Activated CD4-positive, alpha-beta T cell treated with anti-CD3 and anti-CD28 coated beads, Interleukin-2, Interleukin-4, amounts not matched to agents 100 ng/mL and 50 ng/mL, durations not matched to agents 16 hours and 8 hours (primary cell): ENCODE measurements at regions not wholly inside any gene's neighbourhood (a gene's known extent, or its start where the extent isn't known, plus 50 kb on each side); places are given as distances from the start of the nearest gene placed in this dataset.
"Not testable (repeated sequence)": the region's sequence is repeated elsewhere in the genome, so short reads cannot be mapped to it uniquely, and the experiment has no call there.

Source experiments
- DNase-seq: peaks from one replicate; pipeline ENCODE4 v3.0.0-alpha.2; 2020; ENCODE audit warnings: low spot score

DNA sequence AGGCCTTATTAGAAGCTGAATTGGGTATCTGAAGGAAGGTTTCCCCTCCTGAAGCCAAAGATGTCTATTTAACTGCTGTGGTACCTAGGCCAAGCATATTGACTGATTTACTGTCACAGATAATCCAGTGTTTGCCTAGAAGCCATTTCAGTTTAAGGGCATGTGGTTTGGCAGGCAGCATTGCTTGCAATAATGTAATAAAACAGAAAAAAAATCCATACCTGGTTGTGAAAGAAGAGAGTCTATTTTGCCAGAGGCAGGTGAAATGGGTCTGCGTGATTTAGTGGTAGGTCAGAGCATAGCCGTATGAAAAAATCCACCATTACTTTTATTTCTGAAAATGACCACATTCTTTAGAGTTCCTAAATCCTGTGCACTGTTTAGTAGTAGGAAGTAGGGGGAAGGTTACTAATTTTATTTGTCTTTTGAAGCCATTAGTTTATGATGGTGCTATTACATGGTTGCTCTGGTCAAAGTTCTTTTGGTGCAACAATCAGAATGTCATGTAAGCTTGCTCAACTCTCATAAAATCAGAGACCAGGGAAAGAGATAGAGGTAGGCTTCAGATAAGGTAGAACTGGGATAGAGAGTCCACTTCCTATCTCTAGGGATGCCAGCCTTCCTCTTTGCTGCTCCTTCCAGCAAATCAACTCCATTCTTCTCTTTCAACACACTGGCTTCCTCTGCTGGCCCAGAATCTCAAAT is 343.4 kb downstream of the GPD2 start:
- DNase-seq: no peak

DNA sequence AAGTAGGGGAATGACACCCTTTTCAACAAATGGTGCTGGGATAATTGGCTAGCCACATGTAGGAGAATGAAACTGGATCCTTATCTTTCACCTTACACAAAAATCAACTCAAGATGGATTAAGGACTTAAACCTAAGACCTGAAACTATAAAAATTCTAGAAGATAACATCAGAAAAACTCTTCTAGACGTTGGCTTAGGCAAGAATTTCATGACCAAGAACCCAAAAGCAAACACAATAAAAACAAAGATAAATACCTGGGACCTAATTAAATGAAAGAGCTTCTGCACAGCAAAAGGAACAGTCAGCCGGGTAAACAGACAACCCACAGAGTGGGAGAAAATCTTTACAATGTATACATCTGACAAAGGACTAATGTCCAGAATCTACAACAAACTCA is 345.5 kb downstream of the GPD2 start:
- not testable (repeated sequence) for DNase-seq

DNA sequence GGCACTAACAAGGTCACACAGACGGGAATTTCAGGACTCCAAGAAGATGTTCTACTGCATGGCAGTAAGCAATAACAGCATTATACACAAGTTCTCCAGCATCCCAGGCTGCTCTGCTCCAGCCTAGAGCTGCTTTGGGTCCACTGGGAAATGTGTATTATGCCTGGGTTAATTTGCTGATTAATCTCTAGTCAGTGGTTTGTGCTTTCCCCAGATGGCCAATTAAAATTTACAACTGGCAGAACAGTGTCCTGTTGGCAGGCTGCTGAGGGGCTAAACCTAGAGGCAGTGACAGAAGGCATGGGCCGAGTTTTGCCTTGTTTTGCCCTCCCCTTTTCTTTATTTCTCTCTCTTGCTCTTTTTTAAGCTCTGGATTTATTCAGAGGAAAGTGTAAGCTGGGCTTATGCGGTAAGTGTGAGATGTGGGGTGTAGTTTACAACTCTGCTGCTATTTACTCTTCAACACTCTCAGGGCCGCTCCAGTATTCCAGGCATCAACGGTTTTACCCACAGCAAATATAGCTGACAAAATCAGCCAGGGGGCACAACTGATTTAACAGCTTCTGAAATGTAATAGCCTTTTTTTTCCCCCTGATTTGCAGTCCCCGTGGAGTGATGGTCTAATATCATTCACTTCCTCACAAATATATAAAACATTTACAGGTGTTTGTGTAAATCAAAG is 348.0 kb downstream of the GPD2 start:
- DNase-seq: no peak

DNA sequence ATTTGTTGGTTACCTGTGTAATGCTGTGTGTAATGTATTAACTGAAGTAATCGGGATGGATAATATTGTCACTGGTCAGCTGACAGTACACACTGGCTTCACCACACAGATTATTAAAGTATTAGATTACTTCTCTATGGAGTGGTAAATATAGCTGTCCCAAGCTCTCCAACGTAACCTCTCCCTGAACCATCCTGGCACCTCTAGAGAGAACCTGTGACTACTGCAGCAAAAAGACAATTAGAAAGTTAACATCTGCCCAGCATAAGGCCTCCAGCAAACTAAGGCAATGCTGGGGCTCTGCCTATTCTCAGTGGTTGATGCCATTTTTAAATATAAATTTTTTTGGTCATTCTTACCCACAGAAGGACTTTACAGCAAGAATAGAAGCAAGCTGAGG is 351.3 kb downstream of the GPD2 start:
- DNase-seq: no peak

DNA sequence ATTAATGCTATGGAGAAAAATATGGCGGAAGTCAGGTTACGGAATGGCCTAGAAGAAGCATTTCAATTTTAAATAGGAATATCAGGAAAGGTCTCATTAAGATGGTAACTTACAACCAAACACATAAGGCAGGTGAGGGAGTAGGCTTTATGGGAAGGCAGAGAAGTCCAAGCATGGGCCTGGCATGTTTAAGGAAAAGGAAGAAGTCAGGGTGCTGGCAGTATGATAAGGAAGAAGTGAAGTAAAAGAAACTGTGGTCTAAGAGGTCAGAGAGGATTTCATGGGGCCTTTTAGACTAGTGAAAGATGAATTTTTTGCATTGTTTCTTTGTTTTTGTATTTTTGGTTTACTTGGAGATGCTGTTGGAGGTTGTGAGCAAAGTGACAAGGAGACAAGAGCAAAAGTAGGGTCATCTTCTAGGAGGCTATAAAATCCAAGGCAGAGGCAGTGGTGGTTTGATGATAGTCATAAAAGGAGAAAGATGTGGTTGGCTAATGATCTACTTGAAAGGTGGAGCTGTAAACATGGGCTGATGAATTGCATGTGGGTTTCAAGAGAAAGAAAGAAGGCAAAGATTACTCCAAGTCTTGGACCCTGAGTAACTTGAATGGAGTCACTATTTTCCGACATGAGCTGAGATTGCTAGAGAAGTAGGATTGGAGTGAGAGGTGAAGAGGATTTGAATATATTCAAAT is 354.3 kb downstream of the GPD2 start:
- DNase-seq: no peak

DNA sequence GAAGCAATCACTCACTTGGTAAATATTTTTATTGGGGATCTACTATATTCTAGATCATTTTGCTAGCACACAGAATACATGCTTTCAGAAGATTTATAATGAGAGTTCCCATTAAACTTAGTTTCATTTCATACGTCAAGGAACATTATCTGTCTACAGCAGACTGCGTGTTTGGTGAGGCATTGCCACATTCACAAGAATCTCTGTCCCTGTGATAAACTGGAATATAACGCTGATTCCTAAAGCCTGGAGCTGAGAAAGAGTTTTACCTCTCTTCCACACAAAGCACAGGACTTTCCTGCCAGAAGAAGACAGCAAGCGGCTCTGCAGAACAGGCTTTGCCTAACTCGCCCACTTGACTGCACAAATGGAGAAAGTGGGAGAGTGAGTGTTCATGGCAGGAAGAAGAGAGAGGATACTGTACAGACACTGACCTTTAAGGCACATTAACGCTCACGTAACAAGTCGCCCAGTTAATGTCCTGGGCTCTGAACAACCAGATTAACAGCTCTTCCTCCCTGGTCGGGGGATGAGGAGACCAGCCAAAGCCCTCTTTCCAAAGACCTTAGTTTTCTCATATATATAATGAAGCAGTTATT is 356.2 kb downstream of the GPD2 start:
- DNase-seq: no peak

DNA sequence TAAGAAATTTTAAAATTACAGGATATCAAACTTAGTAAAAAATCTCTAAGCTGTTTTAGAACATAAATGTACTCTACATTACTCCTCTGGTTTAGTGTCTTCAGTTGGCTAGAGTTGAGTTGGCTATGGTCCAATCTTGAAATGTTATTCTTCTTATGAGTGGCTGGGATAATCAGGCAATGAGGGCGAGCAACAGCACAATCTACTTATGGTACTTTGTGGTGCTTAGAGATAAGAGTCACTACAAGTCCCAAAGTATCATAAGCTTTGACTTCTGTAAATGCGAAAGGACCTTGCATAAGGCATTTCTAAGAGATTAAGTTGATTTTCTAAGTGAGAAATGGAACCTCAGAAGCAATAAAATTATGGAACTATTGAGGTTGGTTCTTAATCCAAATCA is 361.7 kb downstream of the GPD2 start:
- DNase-seq: no peak

DNA sequence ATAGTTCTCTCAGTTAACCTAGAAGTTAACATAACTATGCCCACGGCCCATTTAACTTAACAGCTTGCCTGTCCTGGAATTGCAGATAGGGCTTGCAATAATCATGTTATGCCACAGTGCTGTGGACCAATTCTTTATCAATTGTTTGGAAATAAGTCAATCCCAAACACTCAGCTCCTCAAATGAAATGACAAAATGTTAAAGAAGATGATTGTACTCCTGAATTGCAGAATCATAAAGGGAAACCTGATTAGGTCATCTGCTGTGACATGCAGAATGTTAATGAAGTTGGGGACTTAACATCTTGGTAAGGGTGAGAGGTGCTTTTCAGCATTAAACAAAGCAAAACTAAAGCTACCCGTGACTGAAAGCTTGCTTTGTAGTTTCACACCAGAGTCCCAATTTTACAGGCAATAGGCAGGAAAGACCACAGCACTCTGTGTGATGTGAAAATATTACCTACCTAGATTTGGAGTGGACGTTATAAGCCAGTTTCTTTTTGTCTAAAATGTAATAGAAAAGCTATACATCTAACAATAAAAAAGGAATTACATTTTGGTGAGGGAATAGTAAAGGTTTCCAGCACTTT is 364.0 kb downstream of the GPD2 start:
- DNase-seq: no peak

DNA sequence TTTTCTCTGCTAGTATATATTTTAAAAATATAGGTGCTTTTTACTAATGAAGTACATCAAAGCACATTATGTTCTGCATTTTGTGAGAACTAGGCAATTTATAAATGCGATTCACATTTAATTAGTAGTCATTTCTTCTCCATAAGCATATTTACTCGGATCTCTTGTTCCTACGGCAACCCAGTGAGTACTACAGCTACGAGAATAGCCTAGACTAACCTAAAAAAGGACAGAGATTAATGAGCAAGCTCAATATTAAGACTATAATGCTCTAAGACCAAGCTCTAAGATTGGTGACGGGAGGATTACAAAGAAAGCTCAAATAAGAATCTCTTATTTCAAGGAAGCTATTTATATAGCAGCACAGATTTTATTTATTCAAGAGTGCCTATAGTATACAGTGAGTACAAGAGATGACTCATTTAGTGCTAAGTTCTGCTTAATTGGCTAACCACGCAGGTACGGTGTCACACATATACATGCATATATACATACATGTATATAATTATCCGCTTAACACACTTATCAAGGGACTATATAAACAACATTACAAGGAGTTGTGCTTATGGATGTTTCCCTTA is 364.7 kb downstream of the GPD2 start:
- no peak for DNase-seq

DNA sequence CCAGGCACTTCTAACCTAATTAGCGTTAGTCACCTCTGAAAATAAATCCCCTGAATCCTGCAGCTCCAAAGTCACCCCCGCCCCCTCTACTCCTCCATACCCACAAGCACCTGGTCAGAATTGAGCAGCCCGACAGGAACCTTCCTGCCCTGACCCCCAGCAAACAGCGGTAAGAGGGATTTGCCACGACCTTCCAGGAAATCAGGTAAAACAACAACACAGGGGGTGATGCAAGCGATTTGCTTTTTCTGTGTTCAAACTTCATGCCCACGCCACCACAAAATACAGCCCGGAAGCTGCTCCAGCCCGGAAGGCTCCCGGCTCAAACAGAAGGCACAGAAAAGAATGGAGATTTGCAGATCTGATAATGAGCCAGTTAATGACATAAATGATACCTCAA is 367.1 kb downstream of the GPD2 start:
- no peak for DNase-seq

DNA sequence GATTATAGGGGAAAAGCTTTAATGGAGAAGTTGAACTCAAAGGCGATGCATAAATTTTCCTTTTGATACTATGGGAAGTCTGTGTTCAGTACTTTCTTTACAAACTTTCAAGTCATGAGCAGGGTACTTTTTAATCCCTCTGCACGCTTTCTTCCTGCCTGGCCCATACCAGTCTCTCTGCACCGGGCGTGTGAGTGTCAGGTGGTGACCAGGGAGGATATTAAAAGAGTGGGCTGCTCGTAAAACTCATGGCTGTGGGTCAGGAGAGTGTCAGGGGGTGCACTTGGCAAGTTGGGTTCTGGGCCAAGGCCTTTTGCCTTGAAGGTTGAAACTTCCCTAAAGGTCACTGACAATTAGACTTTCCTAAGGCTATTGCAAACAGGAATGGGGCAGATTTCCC is 367.8 kb downstream of the GPD2 start:
- no peak for DNase-seq

DNA sequence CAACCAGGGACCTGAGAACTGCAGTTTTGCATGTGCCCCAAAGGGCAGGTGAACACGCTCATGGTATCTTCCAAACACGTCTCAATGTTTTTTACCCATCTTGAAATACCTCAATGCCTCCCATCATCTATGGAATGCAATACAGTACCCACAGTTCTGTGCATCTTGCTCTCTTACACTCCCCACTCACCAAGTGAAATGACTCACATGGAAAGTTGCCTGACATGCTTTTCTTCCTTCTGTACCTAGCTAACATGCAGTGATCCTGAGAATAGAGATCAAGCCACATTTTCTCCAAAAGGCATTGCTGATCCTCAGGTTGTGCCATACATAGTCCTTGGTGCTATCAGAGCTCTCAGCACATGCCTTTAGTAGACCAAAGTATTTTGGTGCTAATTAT is 373.9 kb downstream of the GPD2 start:
- DNase-seq: no peak

DNA sequence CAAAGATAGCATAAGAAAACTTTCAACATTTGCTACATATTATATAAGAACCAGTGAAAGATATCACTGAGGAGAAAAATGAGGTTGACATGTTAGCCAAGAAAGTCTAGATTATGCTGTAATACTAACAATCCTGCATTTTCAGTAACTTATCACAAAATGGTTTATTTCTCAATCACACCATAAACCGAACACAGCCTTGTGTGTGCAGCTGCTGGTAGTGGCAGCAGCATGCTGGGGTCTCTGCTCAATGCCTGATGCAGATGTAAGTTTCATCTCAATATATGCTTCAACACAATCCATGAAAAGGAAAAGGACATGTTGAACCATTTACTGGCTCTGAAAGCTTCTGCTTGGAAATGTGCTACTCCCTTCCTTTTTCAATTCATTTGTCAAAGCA is 376.3 kb downstream of the GPD2 start:
- no peak for DNase-seq

DNA sequence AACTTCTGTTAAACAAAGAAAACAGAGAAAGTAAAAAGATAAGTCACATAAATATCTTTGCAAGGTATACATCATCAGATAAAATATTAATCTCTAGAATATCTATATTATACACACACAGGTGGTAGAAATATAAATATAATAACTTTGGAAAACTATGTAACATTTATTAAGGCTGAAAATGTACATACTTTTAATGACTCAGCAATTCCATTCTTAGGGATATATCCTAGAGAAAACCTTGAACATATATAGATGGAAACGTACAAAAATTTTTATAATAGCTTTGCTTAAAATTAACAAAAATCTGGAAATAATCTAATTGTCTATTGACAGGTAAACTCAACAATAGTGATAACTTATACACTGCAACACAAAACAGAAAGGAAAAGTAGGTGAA is 381.3 kb downstream of the GPD2 start:
- no peak for DNase-seq

DNA sequence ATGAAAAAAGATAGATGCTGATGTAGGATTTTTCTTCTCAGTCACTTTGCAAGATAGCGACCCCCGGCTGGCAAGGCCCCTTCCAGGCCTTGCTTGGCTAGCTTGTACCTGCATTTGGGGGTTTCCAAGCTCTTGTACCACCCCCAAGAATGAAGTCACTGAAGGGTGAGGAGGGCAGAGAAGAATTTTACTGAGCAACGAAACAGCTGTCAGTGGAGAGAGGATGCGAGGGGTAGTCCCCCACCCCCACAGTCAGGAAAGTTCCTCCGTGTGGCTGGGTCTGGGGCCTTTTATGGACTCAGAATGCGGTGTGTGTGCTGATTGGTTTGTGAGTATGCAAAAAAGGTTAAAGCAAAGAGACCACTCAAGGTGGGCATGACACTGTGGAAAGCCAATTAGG is 382.0 kb downstream of the GPD2 start:
- DNase-seq: no peak

DNA sequence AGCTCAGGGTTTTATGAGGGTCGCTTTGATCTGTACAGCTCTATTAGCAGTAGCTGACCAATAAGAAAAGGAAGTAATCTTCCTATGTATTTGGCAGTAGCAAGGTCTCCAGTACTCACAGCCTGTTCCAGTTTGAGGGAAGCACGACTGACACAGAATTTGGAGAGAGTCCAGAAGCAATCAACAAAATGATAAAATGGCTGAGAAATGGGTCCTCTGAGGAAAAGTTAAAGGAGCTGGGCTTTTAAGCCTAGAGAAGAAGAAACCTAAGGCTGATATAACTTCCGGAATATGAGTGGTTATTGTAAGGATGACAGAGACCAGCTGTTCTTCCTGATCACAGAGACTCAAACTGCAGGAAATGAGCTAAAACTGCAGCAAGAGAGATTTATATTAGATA is 382.8 kb downstream of the GPD2 start:
- no peak for DNase-seq

DNA sequence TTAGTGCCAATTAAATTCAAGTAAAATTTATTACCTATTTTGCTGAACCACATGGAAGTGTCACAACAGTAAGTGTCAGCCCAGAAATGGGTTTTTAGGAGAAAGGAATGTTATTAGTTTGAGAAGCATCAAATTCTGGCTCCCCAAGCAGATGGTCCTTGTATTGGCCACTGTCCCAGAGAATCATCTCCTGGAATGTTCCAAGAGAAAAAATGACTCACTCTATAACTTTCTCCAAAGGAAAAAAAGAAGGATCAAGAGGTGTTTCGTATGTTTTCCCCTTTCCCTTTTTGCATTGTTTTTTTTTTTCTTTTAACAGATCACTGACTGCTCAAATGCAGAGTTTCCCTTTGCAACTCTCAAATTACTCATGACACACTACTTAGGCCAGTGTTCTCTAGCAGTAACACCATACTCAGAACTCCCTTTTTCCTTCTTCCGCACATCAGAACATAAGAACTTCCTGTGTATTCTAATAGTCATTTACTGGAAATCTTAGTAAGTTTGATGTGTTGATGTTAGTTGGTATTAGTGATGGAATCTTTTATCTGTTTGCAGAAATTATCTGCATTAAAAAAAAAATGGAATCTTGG is 390.3 kb downstream of the GPD2 start:
- no peak for DNase-seq

DNA sequence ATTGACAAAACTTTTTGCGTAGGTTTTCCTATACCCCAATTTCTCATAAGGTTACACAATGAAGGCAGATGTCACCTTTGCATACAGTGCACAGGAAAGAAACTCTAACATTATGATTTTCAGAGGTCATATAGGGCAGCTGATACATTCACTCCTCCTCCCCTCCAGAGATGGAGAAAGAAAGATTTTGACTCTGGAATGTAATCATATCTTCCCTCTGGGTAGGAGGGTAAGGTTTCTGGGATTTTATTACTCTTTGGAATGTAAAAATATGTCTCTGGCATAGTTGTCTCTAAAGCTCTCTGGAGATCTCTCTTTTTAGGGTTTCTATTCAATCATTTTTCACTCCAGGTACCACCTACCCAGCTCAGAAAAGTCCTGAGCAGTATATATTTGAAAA is 398.3 kb downstream of the GPD2 start:
- no peak for DNase-seq

DNA sequence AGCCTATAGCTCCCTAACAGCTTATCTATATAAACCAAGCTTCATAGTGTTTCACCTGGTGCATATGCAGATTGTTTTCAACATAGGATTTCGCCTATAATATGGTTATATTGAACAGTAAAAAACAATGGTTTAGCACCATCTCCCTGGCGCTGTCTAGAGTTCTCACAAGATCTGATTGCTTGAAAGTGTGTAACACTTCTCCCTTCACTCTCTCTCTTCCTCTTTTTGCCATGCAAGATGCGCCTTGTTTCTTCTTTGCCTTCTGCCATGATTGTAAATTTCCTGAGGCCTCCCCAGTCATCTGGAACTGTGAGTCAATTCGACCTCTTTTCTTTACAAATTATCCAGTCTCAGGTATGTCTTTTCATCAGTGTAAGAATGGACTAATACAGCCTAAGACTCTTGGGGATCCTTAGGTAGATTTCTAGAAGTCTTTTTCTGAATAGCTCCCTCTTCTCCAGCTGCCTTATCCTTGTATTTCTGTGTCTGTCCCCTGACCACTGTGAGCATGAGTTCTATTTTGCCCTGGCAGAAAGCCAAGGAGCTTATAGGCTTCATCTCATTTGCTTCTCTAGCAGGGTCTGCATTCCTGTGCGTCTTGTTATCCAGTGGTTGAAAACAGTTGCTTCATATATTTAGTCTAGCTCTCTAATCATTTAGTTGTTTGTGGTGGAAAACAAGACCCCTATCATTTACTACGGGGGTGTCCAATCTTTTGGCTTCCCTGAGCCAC is 401.6 kb downstream of the GPD2 start:
- no peak for DNase-seq

DNA sequence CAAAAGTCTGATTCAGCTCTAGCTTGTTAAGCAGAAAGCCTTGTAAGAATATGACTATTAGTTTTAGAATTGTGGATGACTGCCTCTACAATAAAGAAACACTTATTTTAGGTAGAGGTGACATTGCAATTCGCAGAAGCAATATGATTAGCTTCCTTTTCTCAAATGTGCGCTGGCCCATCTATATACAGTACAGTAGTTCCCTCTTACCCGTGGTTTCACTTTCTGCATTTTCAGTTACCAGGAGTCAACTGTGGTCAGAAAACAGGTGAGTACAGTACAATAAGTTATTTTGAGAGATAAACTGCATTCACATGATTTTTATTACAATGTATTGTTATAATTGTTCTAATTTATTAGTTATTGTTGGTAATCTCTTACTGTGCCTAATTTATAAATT is 405.1 kb downstream of the GPD2 start:
- DNase-seq: no peak
